Activated CD8-positive, alpha-beta memory T cell treated with anti-CD3 and anti-CD28 coated beads, Interleukin-2, amount 50 U/mL, for 4 hours (primary cell): ENCODE measurements at regions not wholly inside any gene's neighbourhood (a gene's known extent, or its start where the extent isn't known, plus 50 kb on each side); places are given as distances from the start of the nearest gene placed in this dataset.
"Not testable (repeated sequence)": the region's sequence is repeated elsewhere in the genome, so short reads cannot be mapped to it uniquely, and the experiment has no call there.

ENCODE experiments used
- DNase-seq: peaks from one replicate; pipeline ENCODE4 v3.0.0-alpha.2; 2020

- no peak for DNase-seq
Measured at GRCh38 chr14:47949006-47949405, 273.6 kb upstream of the MDGA2 start.

- DNase-seq, result no peak
Measured at GRCh38 chr14:47935332-47935731, 259.9 kb upstream of the MDGA2 start.

GRCh38 chr14:47929334-47929733 lies 253.9 kb upstream of the MDGA2 start:
- DNase-seq, result no peak

DNA sequence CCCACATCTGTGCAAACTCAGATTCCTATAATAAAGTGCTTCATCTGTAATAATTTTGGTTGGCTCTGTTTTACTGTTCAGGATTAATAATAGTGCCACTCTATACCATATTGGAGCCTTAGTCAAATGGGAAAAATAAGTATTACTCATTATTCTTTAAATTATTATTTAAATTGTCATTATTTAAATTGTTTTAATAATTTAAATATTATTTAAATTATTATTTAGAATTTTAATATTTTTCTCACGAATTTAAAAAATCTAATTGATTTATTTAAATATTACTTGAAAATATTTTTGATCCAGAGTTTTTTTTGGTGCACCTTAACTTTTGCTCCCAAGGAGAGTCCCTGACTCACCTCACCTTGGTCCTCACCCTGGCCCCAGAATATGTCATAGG lies 245.7 kb upstream of the MDGA2 start:
- DNase-seq, result no peak

GRCh38 chr14:47919997-47920396 lies 244.6 kb upstream of the MDGA2 start:
- no peak for DNase-seq

- no peak for DNase-seq
Measured at GRCh38 chr14:47919334-47919846, 244.0 kb upstream of the MDGA2 start.

GRCh38 chr14:47917344-47917954 lies 242.0 kb upstream of the MDGA2 start:
- DNase-seq, result no peak

- DNase-seq, result not testable (repeated sequence)
Measured at GRCh38 chr14:47901141-47901540, 225.7 kb upstream of the MDGA2 start.

GRCh38 chr14:47899685-47900084 lies 224.3 kb upstream of the MDGA2 start:
- DNase-seq, result no peak

DNA sequence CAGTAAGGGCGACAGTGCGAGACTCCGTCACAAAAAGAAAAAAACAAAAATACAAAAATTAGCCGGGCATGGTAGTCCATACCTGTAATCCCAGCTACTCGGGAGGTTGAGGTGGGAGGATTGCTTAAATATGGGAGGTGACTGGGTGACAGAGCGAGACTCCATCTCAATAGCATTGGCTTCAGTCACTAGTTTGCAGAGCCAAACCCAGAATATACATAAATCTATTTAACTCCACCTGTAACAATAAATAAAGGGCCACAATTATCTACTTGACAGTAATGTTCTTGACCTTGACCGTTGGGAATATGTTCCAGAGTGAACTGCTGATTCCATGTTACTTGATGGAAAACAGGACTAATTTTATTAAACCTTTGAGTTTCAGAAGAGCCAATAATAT lies 198.9 kb upstream of the MDGA2 start:
- DNase-seq, result no peak

GRCh38 chr14:47872588-47872987 lies 197.2 kb upstream of the MDGA2 start:
- no peak for DNase-seq

DNA sequence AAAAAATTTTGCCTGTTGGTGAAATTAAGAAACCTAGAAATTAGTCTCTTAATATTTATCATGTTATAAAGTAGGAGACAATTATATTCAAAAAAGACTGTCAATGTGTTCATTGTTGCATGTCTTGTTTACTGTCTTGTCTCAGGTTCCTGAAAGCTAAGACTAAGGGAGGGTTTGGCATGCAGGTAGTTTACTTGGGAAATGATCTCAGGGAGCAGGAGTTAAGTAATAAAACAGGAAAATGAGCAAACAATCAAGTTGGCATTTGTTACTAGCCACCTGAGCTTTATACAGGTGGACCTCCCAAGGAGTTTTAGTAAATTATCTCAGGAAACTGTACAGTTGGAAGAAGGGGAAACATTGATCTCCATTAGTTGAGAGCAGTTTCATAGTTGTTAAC lies 188.0 kb upstream of the MDGA2 start:
- no peak for DNase-seq

DNA sequence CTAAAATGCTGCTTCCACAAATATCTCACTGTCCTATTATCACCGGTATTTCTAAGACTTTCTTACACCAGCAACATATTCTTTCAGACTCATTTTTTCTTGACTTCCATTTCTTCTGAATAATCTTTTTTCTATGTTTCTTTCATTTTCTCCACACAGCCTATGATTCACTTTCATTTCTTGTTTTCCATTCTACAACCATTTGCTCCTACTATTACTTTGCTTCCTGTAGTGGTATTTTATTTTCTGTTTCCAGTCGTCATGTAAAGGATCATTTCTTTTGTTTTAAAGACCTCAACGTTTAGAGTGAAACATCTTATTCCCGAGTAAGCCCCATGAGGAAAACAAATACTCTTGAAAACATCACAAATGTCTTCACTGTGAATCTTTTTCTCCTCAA lies 182.2 kb upstream of the MDGA2 start:
- no peak for DNase-seq

GRCh38 chr14:47852278-47852677 lies 176.9 kb upstream of the MDGA2 start:
- DNase-seq, result no peak

GRCh38 chr14:47846008-47846407 lies 170.6 kb upstream of the MDGA2 start:
- no peak for DNase-seq

- DNase-seq, result no peak
Measured at GRCh38 chr14:47843236-47843635, 167.8 kb upstream of the MDGA2 start.

- no peak for DNase-seq
Measured at GRCh38 chr14:47833011-47833410, 157.6 kb upstream of the MDGA2 start.

GRCh38 chr14:47826809-47827208 lies 151.4 kb upstream of the MDGA2 start:
- no peak for DNase-seq

GRCh38 chr14:47822326-47822725 lies 146.9 kb upstream of the MDGA2 start:
- no peak for DNase-seq

GRCh38 chr14:47821135-47821534 lies 145.7 kb upstream of the MDGA2 start:
- no peak for DNase-seq

DNA sequence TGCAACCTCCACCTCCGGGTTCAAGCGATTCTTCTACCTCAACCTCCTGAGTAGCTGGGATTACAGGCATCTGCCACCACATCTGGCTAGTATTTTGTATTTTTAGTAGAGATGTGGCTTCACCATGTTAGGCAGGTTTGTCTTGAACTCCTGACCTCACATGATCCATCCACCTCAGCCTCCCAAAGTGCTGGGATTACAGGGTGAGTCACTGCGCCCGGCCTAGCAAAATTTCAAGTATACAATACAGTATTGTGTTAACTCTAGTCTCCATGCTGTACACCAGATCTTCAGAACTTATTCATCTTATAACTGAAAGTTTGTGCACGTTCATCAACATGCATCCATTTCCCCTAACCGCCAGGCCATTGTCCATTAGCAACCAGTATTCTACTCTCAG lies 115.1 kb upstream of the MDGA2 start:
- no peak for DNase-seq

DNA sequence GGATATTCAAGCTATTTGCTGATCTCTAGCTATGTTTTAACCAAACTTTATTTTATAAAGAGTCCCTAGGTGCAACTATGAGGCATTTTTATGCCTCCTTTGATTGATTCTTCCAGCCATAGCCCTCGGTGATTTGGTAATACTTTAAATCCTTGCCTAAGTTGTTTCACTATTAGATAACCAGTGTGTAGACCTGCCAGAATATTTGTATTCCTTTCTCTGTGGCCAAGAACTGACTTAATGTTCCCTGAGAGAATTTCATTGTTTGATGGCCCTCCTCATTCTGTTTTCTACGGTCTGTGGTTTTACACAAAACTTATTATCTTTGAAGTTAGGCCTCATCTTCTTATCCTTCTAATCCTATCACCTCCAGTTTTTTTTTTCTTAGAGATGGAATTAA lies 109.7 kb upstream of the MDGA2 start:
- no peak for DNase-seq

- no peak for DNase-seq
Measured at GRCh38 chr14:47778631-47779030, 103.2 kb upstream of the MDGA2 start.

- DNase-seq, result no peak
Measured at GRCh38 chr14:47772652-47773051, 97.2 kb upstream of the MDGA2 start.

GRCh38 chr14:47763188-47763854 lies 87.9 kb upstream of the MDGA2 start:
- DNase-seq, result no peak
